K562 (cell line): ENCODE measurements at regions not wholly inside any gene's neighbourhood (a gene's known extent, or its start where the extent isn't known, plus 50 kb on each side); places are given as distances from the start of the nearest gene placed in this dataset.
"Not testable (repeated sequence)": the region's sequence is repeated elsewhere in the genome, so short reads cannot be mapped to it uniquely, and the experiment has no call there.

ENCODE experiments used
- ATAC-seq: fragments of 200-7000 bp; cut with Tn5 transposase; 3 replicates; pipeline ENCODE4 v1.9.1; 2020; ENCODE audit warnings: moderate library complexity
- BruUV-seq: library from RNA; stranded (reverse); fragments of 400-500 nt; replicated peaks from 2 replicates; lab custom pipeline; 2021; lab: Mats Ljungman, UMichigan
- CTCF ChIA-PET: fragments of 300-600 bp; formaldehyde crosslinking; extraction: SDS; loops from one replicate; lab custom pipeline; 2021; ENCODE audit warnings: low intra/inter-chr PET ratio; lab: Yijun Ruan, JAX
- POLR2A ChIA-PET: fragments of 300-600, 350-650 bp; sonication (Branson Sonifier 250); formaldehyde crosslinking; extraction: SDS; loops from one replicate; lab custom pipeline; 2021; ENCODE audit warnings: antibody characterized with exemption, inconsistent platforms; lab: Yijun Ruan, JAX
- DNase-seq, 4 experiments: peaks; one replicate each; pipeline versions ENCODE4 v3.0.0 to v3.0.0-alpha.2; 2011 to 2018; ENCODE audit warnings: low spot score in 3 of 4, mixed read lengths in 3 of 4; ENCODE audit errors: extremely low read depth in 1 of 4
- FAIRE-seq: peaks from 2 replicates; lab custom pipeline; 2011; peaks lifted over from hg19 to GRCh38; lab: Jason Lieb, UNC
- H2AFZ ChIP-seq: 2 replicates; pipeline ENCODE4 v1.6.0; 2011; ENCODE audit warnings: low read depth, low read length, control low read depth, inconsistent platforms
- H3K27ac ChIP-seq: fragments of 200-600 bp; 3 replicates; pipeline ENCODE4 v1.8.0; 2011; ENCODE audit warnings: low read depth, mild to moderate bottlenecking, control low read depth, inconsistent platforms, low read length, moderate library complexity, mixed read lengths; ENCODE audit errors: extremely low read depth
- H3K27me3 ChIP-seq, 2 experiments: fragments of 300-600 bp in 1 of 2; 2 replicates in 1 of 2; 3 replicates in 1 of 2; pipeline versions ENCODE4 v1.6.0 to v1.8.0; 2011; ENCODE audit warnings: inconsistent platforms in 2 of 2, low read length in 2 of 2, mild to moderate bottlenecking in 1 of 2, mixed read lengths in 1 of 2, moderate library complexity in 1 of 2; ENCODE audit not compliant: control insufficient read depth in 2 of 2, insufficient read depth in 2 of 2
- H3K36me3 ChIP-seq: fragments of 300-600 bp; 3 replicates; pipeline ENCODE4 v1.8.0; 2011; ENCODE audit warnings: mild to moderate bottlenecking, low read length, inconsistent platforms; ENCODE audit not compliant: control insufficient read depth, insufficient read depth
- H3K4me1 ChIP-seq, 2 experiments: fragments of 200-600 bp in 1 of 2; replicated peaks in 1 of 2; 2 replicates in 1 of 2; 3 replicates in 1 of 2; pipeline versions ENCODE4 v1.5.1 to v1.8.0; 2011; ENCODE audit warnings: inconsistent platforms in 2 of 2, low read length in 2 of 2, mild to moderate bottlenecking in 1 of 2, mixed read lengths in 1 of 2, moderate library complexity in 1 of 2; ENCODE audit not compliant: control insufficient read depth in 2 of 2, insufficient read depth in 2 of 2
- H3K4me2 ChIP-seq: 2 replicates; pipeline ENCODE4 v1.6.1; 2011; ENCODE audit warnings: low read length, control low read depth, inconsistent platforms, mixed read lengths; ENCODE audit not compliant: insufficient read depth
- H3K4me3 ChIP-seq: fragments of 200-600 bp; sonication (generic), shearing (Covaris generic); 2 replicates; pipeline ENCODE4 v1.5.1; 2016; ENCODE audit warnings: control low read depth, inconsistent platforms
- H3K79me2 ChIP-seq: fragments of 200-600 bp; 3 replicates; pipeline ENCODE4 v1.8.0; 2011; ENCODE audit warnings: low read length, inconsistent platforms; ENCODE audit not compliant: control insufficient read depth, insufficient read depth
- H3K9ac ChIP-seq, 2 experiments: 2 replicates each; pipeline versions ENCODE4 v1.6.0 to v1.6.1; 2011; ENCODE audit warnings: low read depth in 2 of 2, low read length in 2 of 2, control low read depth in 1 of 2, inconsistent platforms in 1 of 2, mild to moderate bottlenecking in 1 of 2, mixed read lengths in 1 of 2; ENCODE audit not compliant: insufficient read depth in 1 of 2
- H3K9me1 ChIP-seq: one replicate; pipeline ENCODE4 v1.6.0; 2011; ENCODE audit warnings: inconsistent platforms, mild to moderate bottlenecking, low read length, moderate library complexity; ENCODE audit not compliant: control insufficient read depth, insufficient read depth
- H3K9me3 ChIP-seq: replicated peaks from 2 replicates; pipeline ENCODE4 v1.5.1; 2011; ENCODE audit warnings: low read depth, low read length, inconsistent platforms; ENCODE audit not compliant: control insufficient read depth, insufficient read depth
- H4K20me1 ChIP-seq: replicated peaks from 2 replicates; pipeline ENCODE4 v1.6.1; 2011; ENCODE audit warnings: low read length, inconsistent platforms, mixed read lengths; ENCODE audit not compliant: control insufficient read depth, insufficient read depth
- WGBS: fragments of 100-300 bp; shearing (Covaris generic); methylation state at CpG from one replicate; pipeline ENCODE4 v1.1.6; 2016; ENCODE audit warnings: low coverage, mixed read lengths; ENCODE audit not compliant: insufficient coverage; ENCODE audit errors: missing lambda C conversion rate; 5-methylcytosine and 5-hydroxymethylcytosine counted together
- in situ Hi-C: fragments of 300-500 bp; cut with MboI; formaldehyde crosslinking; loops from 4 replicates; pipeline ENCODE4 v1.15.0; 2018; ENCODE audit warnings: inconsistent platforms, mixed read lengths
- intact Hi-C: fragments of 100-400 bp; cut with micrococcal nuclease; formaldehyde crosslinking; loops from 2 replicates; pipeline ENCODE4 v1.14.2; 2022

- intact Hi-C loops, H3K4me3 ChIP-seq, POLR2A ChIA-PET, CTCF ChIA-PET, DNase-seq, H3K9me3 ChIP-seq, H3K9ac ChIP-seq, ATAC-seq, H3K36me3 ChIP-seq, FAIRE-seq, H4K20me1 ChIP-seq, H3K27me3 ChIP-seq, H2AFZ ChIP-seq, H3K27ac ChIP-seq, BruUV-seq, H3K79me2 ChIP-seq, H3K4me2 ChIP-seq, H3K9me1 ChIP-seq, H3K4me1 ChIP-seq, in situ Hi-C loops: not testable (repeated sequence)
- WGBS: 0% methylated on average over 2 of the region's 2 CpGs
Observed at GRCh38 chr11:89571706-89572105, 80.5 kb upstream of the NOX4 start.

GRCh38 chr11:89575846-89576245, 84.7 kb upstream of the NOX4 start:
- POLR2A ChIA-PET, H3K79me2 ChIP-seq, BruUV-seq, CTCF ChIA-PET, H3K4me3 ChIP-seq, H3K27me3 ChIP-seq, H3K9me3 ChIP-seq, H3K4me1 ChIP-seq, H3K36me3 ChIP-seq, FAIRE-seq, H2AFZ ChIP-seq, H3K27ac ChIP-seq, DNase-seq, intact Hi-C loops, H3K4me2 ChIP-seq, H3K9me1 ChIP-seq, in situ Hi-C loops, H3K9ac ChIP-seq, ATAC-seq, H4K20me1 ChIP-seq: not testable (repeated sequence)

DNA sequence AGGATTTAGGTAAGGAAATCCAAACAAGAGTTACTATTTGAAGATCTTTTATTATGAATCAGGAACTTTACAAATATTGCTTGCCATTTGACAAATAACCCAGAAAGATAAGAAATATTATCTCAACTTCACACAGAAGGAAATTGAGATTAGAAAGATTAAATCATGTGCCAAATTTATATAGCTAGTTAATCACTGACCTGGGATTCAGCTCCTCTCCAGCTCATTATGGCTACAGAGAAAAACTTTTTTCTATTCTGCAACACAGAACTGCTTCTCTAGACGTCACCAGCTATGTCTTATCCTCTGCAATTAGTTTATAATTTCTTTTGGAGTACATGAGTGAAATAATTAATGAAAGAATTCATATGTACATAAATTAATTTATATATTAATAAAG, 86.3 kb upstream of the NOX4 start:
- not testable (repeated sequence) for ATAC-seq

More for the DNA sequence above, 86.3 kb upstream of the NOX4 start:
- H3K9me3 ChIP-seq, POLR2A ChIA-PET, H3K4me1 ChIP-seq, CTCF ChIA-PET, H3K27me3 ChIP-seq, FAIRE-seq, H3K9ac ChIP-seq, H3K36me3 ChIP-seq, H3K4me2 ChIP-seq, H4K20me1 ChIP-seq, H3K4me3 ChIP-seq, H3K9me1 ChIP-seq, H2AFZ ChIP-seq, in situ Hi-C loops, H3K79me2 ChIP-seq, intact Hi-C loops, H3K27ac ChIP-seq, DNase-seq, BruUV-seq: not testable (repeated sequence)
- whole genome bisulfite sequencing: 0% methylated on average over 1 of the region's 1 CpG
